RPMI7951 (cell line): ENCODE measurements at regions not wholly inside any gene's neighbourhood (a gene's known extent, or its start where the extent isn't known, plus 50 kb on each side); places are given as distances from the start of the nearest gene placed in this dataset.

Source experiments
- DNase-seq: peaks from one replicate; pipeline ENCODE4 v3.0.0-alpha.2; 2012; ENCODE audit warnings: low read depth

GRCh38 chr3:146308682-146309081 is 57.8 kb upstream of the PLSCR4 start:
- peak; percentile 85 for DNase-seq

- DNase-seq: peak; percentile 70
Measured at GRCh38 chr3:146308222-146308621, 57.3 kb upstream of the PLSCR4 start.

GRCh38 chr3:146307456-146307725 is 56.5 kb upstream of the PLSCR4 start:
- no peak for DNase-seq

GRCh38 chr3:146306656-146307455 is 56.0 kb upstream of the PLSCR4 start:
- DNase-seq: no peak

GRCh38 chr3:146305808-146306423 is 55.0 kb upstream of the PLSCR4 start:
- DNase-seq: no peak

- no peak for DNase-seq
Measured at GRCh38 chr3:146300768-146301167, 49.9 kb upstream of the PLSCR4 start.
